LNCaP clone FGC (cell line): ENCODE measurements at regions not wholly inside any gene's neighbourhood (a gene's known extent, or its start where the extent isn't known, plus 50 kb on each side); places are given as distances from the start of the nearest gene placed in this dataset.
"Not testable (repeated sequence)": the region's sequence is repeated elsewhere in the genome, so short reads cannot be mapped to it uniquely, and the experiment has no call there.

Experiments used
- DNase-seq: peaks from one replicate; pipeline ENCODE4 v3.0.0-alpha.2; 2011; ENCODE audit warnings: low read depth
- H3K4me3 ChIP-seq: 2 replicates; pipeline ENCODE4 v1.5.1; 2011; ENCODE audit warnings: mild to moderate bottlenecking, low read depth, low read length, control low read depth
- TF ChIP-seq, protein P1 (sequence below): IDR thresholded peaks from 2 replicates; pipeline ENCODE4 v1.5.1; 2012; ENCODE audit warnings: mild to moderate bottlenecking; ENCODE audit not compliant: control insufficient read depth, insufficient read depth; ENCODE audit errors: extremely low read depth

DNA sequence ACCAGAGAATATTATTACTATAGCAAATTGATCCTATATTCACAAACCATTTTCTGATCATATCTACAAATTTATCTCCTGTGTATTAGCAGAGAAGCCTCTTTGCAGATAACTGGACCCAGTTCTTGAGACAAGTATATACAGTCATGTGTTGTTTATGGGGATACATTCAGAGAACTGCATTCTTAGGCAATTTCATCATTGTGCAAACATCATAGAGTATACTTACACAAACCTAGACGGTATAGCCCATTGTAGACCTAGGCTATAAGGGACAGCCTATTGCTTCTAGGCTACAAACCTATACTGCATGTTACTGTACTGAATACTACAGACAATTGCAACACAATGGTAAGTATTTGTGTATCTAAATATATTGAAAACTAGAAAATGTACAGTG is 152.5 kb upstream of the SPANXN4 start:
- no peak for DNase-seq
- H3K4me3 ChIP-seq: no peak overlapping the region
- TF ChIP-seq, protein P1, sequence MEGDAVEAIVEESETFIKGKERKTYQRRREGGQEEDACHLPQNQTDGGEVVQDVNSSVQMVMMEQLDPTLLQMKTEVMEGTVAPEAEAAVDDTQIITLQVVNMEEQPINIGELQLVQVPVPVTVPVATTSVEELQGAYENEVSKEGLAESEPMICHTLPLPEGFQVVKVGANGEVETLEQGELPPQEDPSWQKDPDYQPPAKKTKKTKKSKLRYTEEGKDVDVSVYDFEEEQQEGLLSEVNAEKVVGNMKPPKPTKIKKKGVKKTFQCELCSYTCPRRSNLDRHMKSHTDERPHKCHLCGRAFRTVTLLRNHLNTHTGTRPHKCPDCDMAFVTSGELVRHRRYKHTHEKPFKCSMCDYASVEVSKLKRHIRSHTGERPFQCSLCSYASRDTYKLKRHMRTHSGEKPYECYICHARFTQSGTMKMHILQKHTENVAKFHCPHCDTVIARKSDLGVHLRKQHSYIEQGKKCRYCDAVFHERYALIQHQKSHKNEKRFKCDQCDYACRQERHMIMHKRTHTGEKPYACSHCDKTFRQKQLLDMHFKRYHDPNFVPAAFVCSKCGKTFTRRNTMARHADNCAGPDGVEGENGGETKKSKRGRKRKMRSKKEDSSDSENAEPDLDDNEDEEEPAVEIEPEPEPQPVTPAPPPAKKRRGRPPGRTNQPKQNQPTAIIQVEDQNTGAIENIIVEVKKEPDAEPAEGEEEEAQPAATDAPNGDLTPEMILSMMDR: no peak

DNA sequence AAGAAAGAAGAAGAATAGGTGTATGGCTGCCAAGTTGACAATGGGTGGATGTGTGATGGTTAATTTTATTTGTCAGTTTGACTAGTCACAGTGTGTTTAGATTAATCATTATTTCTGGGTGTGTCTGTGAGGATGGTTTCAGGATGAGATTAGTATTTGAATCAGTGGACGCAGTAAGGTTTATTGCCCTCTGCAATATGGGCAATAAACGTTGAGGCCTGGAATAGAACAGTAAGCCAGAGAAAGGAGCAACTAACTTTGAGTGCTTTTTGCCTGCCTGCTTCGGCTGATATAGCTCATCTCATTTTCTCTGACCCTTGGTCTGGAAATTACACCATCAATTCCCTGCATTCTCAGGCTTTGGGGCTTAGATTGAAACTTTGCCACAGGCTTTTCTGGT is 140.8 kb upstream of the SPANXN4 start:
- DNase-seq: no peak
- TF ChIP-seq, protein P1: no peak
- H3K4me3 ChIP-seq: no peak overlapping the region

DNA sequence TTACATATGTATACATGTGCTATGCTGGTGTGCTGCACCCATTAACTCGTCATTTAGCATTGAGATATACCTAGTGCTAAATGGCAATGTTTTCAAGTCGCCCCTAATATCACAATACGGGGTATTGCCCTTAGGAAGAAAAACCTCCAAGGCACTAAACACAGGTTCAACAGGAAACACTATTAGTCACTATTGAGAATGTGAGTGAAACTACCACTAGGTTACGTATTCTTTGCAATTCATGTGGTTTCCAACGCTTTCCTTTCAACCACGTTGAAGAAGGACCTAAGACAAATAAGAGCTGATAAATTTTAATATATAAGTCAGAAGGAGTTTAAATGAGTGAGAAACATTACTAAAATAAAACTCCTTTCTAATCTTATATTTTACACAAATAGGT is 134.7 kb upstream of the SPANXN4 start:
- H3K4me3 ChIP-seq: no peak overlapping the region
- TF ChIP-seq, protein P1: no peak
- DNase-seq: no peak

DNA sequence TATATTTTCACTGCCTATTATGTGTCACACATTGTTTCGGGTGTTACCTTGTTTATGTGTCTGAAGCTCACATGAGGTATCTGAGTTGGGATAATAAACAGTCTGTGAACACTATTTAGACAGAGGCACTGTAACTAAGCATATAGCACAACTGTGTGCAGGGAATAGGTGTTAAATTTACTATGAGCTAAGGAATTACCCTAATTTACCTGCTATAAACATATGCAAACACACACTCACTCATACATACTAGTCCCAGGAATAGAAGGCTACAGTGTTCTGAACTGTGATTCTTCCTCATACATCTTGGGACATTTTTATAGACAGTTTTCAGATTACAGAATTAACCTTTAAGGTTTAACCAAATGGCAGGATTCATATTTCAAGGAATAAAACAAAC is 127.6 kb upstream of the SPANXN4 start:
- no peak overlapping the region for H3K4me3 ChIP-seq
- DNase-seq: no peak
- TF ChIP-seq, protein P1: no peak

DNA sequence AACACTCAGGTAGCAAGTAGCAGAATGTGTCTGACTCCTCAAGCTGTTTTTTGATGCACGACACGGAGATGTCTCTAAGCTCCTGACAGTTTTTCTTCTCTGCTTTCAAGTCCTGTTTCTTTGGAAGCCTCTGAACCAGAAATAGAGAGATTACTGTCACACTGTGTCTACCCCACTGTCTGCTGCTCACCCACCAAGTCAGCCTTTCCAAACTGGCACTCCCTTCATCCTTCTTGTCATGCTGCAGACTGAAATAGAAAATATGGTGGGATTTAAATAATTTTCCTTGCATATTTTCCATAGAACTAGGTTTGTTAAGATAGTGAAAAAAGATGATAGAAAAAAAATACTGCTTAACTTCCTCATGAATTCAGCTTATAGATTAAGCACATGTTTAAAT is 102.5 kb upstream of the SPANXN4 start:
- DNase-seq: no peak
- no peak overlapping the region for H3K4me3 ChIP-seq
- TF ChIP-seq, protein P1: no peak

DNA sequence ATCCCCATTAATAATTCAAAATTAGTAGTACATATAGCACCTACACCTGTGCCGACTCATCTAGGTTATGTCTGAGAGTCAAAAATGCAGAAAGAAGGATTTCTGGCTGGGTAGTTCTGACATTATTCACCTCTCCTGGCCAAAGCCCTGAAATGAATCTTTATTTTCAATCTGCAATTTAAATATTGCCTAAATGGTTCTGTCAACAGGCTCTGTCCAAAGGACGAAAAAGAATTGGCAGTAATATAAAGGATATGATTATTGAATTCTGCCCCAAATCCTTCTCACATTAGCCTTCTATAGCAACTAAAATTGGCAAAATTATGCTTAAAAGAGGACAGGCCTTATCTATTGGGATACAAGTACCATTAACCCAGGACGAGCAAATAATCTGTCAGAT is 86.9 kb upstream of the SPANXN4 start:
- no peak overlapping the region for H3K4me3 ChIP-seq
- TF ChIP-seq, protein P1: no peak
- no peak for DNase-seq

DNA sequence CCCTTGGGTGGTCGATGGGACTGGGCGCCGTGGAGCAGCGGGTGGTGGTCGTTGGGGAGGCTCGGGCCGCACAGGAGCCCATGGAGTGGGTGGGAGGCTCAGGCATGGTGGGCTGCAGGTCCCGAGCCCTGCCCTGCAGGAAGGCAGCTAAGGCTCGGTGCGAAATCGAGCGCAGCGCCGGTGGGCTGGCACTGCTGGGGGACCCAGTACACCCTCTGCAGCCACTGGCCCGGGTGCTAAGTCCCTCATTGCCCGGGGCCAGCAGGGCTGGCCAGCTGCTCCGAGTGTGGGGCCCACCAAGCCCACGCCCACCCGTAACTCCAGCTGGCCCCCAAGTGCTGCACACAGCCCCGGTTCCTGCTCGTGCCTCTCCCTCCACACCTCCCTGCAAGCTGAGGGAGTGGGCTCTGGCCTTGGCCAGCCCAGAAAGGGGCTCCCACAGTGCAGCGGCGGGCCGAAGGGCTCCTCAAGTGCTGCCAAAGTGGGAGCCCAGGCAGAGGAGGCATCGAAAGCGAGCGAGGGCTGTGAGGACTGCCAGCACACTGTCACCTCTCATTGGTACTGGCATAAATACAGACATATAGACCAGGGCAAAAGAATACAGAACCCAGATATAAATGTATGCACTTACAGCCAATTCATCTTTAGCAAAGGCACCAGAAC is 53.5 kb upstream of the SPANXN4 start:
- not testable (repeated sequence) for DNase-seq, H3K4me3 ChIP-seq
